K562 (cell line): ENCODE measurements at regions not wholly inside any gene's neighbourhood (a gene's known extent, or its start where the extent isn't known, plus 50 kb on each side); places are given as distances from the start of the nearest gene placed in this dataset.

Experiments
- CTCF ChIP-seq, 3 experiments: IDR thresholded peaks in 2 of 3; conservative IDR thresholded peaks in 1 of 3; 2 replicates each; pipeline ENCODE4 v1.5.1; 2011 to 2012; ENCODE audit warnings: low read length in 3 of 3, mild to moderate bottlenecking in 3 of 3, control low read depth in 2 of 3, improper control_type of control experiment in 1 of 3, inconsistent platforms in 1 of 3, low read depth in 1 of 3, mixed read lengths in 1 of 3, moderate library complexity in 1 of 3; ENCODE audit not compliant: insufficient read depth in 2 of 3
- ZNF3 ChIP-seq: fragments of 250-450 bp; sonication (Bioruptor Pico); IDR thresholded peaks from 2 replicates; pipeline ENCODE4 v1.5.0; 2021; ENCODE audit warnings: mild to moderate bottlenecking, moderate library complexity
- ZNF707 ChIP-seq: fragments of 250-450 bp; sonication (Bioruptor Pico); conservative IDR thresholded peaks from 2 replicates; pipeline ENCODE4 v1.8.0; 2022; ENCODE audit warnings: inconsistent platforms, mild to moderate bottlenecking, moderate library complexity
- TF ChIP-seq, protein P1 (sequence below): sonication (generic); formaldehyde crosslinking; IDR thresholded peaks from 2 replicates; pipeline ENCODE4 v1.8.1; 2023; ENCODE audit warnings: mild to moderate bottlenecking, missing genetic modification reagents

DNA sequence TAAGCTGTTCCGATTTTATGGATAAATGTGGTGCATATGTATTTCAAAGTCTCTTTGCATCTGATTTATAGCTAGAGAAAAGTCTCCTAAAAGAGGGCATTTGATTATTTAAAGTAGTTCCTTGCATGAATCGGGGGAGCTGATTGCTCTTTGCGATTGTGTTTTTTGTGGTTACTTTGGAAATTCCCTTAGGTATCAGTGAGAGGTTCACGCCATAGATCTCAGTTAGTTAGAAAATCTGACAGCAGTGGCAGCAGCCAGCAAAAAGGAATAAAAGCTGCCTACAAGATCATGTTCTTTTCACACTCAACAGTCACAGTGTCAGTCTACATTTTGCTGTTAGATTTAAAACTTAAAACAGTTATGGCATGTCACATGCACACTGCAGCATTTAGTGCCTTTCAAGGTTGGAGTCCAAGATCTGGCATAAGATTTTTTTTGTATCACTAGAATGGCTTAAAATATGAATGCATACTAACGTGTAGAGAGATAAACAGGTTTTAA lies 436.5 kb upstream of the PCDH20 start:
- TF ChIP-seq, protein P1, sequence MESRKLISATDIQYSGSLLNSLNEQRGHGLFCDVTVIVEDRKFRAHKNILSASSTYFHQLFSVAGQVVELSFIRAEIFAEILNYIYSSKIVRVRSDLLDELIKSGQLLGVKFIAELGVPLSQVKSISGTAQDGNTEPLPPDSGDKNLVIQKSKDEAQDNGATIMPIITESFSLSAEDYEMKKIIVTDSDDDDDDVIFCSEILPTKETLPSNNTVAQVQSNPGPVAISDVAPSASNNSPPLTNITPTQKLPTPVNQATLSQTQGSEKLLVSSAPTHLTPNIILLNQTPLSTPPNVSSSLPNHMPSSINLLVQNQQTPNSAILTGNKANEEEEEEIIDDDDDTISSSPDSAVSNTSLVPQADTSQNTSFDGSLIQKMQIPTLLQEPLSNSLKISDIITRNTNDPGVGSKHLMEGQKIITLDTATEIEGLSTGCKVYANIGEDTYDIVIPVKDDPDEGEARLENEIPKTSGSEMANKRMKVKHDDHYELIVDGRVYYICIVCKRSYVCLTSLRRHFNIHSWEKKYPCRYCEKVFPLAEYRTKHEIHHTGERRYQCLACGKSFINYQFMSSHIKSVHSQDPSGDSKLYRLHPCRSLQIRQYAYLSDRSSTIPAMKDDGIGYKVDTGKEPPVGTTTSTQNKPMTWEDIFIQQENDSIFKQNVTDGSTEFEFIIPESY (CRISPR knock-in tag), result no peak
- no peak for TF ChIP-seq ZNF3 (CRISPR knock-in tag)
- TF ChIP-seq ZNF707, result no peak
- TF ChIP-seq CTCF (IDR thresholded peaks at IDR 0.05 in 2 of 3, conservative IDR thresholded peaks at IDR 0.05 in 1 of 3; ENCODE audit: insufficient read depth in 2 of 3, low read depth in 1 of 3, low read length in 3 of 3), result no peak
